Endothelial cell of umbilical vein (primary cell): ENCODE measurements at regions not wholly inside any gene's neighbourhood (a gene's known extent, or its start where the extent isn't known, plus 50 kb on each side); places are given as distances from the start of the nearest gene placed in this dataset.

ENCODE experiments used
- BruUV-seq: library from RNA; stranded (reverse); fragments of 400-500 nt; replicated peaks from 2 replicates; lab custom pipeline; 2021; lab: Mats Ljungman, UMichigan
- CTCF ChIA-PET: fragments of 300-600, 350-600 bp; sonication (Branson Sonifier 250); formaldehyde crosslinking; loops from one replicate; lab custom pipeline; 2021; ENCODE audit warnings: antibody characterized with exemption, inconsistent platforms; lab: Charles Lee
- POLR2A ChIA-PET: fragments of 300-600, 350-600 bp; sonication (Branson Sonifier 250); formaldehyde crosslinking; loops from one replicate; lab custom pipeline; 2021; ENCODE audit warnings: antibody characterized with exemption, inconsistent platforms; lab: Charles Lee
- DNase-seq: peaks from one replicate; pipeline ENCODE4 v3.0.0-alpha.2; 2011; ENCODE audit warnings: low read depth, low spot score
- FAIRE-seq: peaks from 2 replicates; lab custom pipeline; 2011; peaks lifted over from hg19 to GRCh38; lab: Jason Lieb, UNC
- H2AFZ ChIP-seq: 2 replicates; pipeline ENCODE4 v1.6.0; 2012; ENCODE audit warnings: low read depth, low read length, control low read depth, inconsistent platforms
- H3K27ac ChIP-seq: 2 replicates; pipeline ENCODE4 v1.5.1; 2011; ENCODE audit warnings: low read depth, mild to moderate bottlenecking, control low read depth, low read length, moderate library complexity; ENCODE audit not compliant: insufficient read depth
- H3K27me3 ChIP-seq, 2 experiments: 2 replicates each; pipeline versions ENCODE4 v1.6.0 to v1.6.1; 2011; ENCODE audit warnings: low read length in 2 of 2, mixed read lengths in 1 of 2; ENCODE audit not compliant: control insufficient read depth in 2 of 2, insufficient read depth in 2 of 2
- H3K36me3 ChIP-seq, 2 experiments: 2 replicates in 1 of 2; 3 replicates in 1 of 2; pipeline ENCODE4 v1.5.1; 2011; ENCODE audit warnings: low read length in 2 of 2, mild to moderate bottlenecking in 1 of 2, moderate library complexity in 1 of 2; ENCODE audit not compliant: control insufficient read depth in 2 of 2, insufficient read depth in 2 of 2; ENCODE audit errors: extremely low read depth in 1 of 2
- H3K4me1 ChIP-seq: 3 replicates; pipeline ENCODE4 v1.5.1; 2011; ENCODE audit warnings: mild to moderate bottlenecking, low read length; ENCODE audit not compliant: control insufficient read depth, insufficient read depth; ENCODE audit errors: extremely low read depth
- H3K4me2 ChIP-seq: 2 replicates; pipeline ENCODE4 v1.6.1; 2011; ENCODE audit warnings: low read length, control low read depth, mixed read lengths; ENCODE audit not compliant: insufficient read depth
- H3K4me3 ChIP-seq, 3 experiments: fragments of 200-600 bp in 1 of 3; sonication (generic), shearing (Covaris generic) in 1 of 3; replicated peaks in 1 of 3; 2 replicates each; pipeline ENCODE4 v1.5.1; 2011 to 2016; ENCODE audit warnings: control low read depth in 3 of 3, low read length in 3 of 3, mild to moderate bottlenecking in 2 of 3, inconsistent platforms in 1 of 3, low read depth in 1 of 3, moderate library complexity in 1 of 3; ENCODE audit not compliant: insufficient read depth in 1 of 3
- H3K79me2 ChIP-seq: 2 replicates; pipeline ENCODE4 v1.6.0; 2012; ENCODE audit warnings: low read length, inconsistent platforms; ENCODE audit not compliant: control insufficient read depth, insufficient read depth
- H3K9ac ChIP-seq: replicated peaks from 2 replicates; pipeline ENCODE3; 2011; ENCODE audit warnings: low read length, control low read depth; ENCODE audit not compliant: insufficient read depth; ENCODE audit errors: extremely low read depth
- H3K9me1 ChIP-seq: replicated peaks from 3 replicates; pipeline ENCODE4 v1.6.0; 2011; ENCODE audit warnings: mild to moderate bottlenecking, low read length; ENCODE audit not compliant: control insufficient read depth, insufficient read depth; ENCODE audit errors: extremely low read depth
- H3K9me3 ChIP-seq: replicated peaks from 2 replicates; pipeline ENCODE4 v1.5.1; 2012; ENCODE audit warnings: low read length, inconsistent platforms; ENCODE audit not compliant: control insufficient read depth, insufficient read depth
- H4K20me1 ChIP-seq: replicated peaks from 2 replicates; pipeline ENCODE3; 2011; ENCODE audit warnings: mild to moderate bottlenecking, low read length; ENCODE audit not compliant: control insufficient read depth, insufficient read depth; ENCODE audit errors: extremely low read depth
- CTCF ChIP-seq, 2 donors: IDR thresholded peaks; 1 replicate in 1 of 2; 2 replicates in 1 of 2; pipeline ENCODE4 v1.5.1; 2011; ENCODE audit warnings: low read length in 2 of 2, mild to moderate bottlenecking in 2 of 2, moderate library complexity in 2 of 2, control low read depth in 1 of 2, inconsistent platforms in 1 of 2, low read depth in 1 of 2; ENCODE audit not compliant: insufficient read depth in 1 of 2; ENCODE audit errors: extremely low read depth in 1 of 2
- EZH2 ChIP-seq: IDR thresholded peaks from 2 replicates; pipeline ENCODE4 v1.6.1; 2012; ENCODE audit warnings: borderline replicate concordance, low read depth, mild to moderate bottlenecking, moderate library complexity, low read length, inconsistent platforms; ENCODE audit not compliant: severe bottlenecking
- FOS ChIP-seq: IDR thresholded peaks from 2 replicates; pipeline ENCODE4 v1.6.1; 2011; ENCODE audit warnings: mild to moderate bottlenecking, low read length, moderate library complexity, borderline replicate concordance; ENCODE audit not compliant: insufficient read depth
- GATA2 ChIP-seq: IDR thresholded peaks from 2 replicates; pipeline ENCODE4 v1.7.0; 2011; ENCODE audit warnings: low read depth, mild to moderate bottlenecking, moderate library complexity, mixed read lengths, low read length; ENCODE audit not compliant: insufficient read length, insufficient read depth
- JUN ChIP-seq: IDR thresholded peaks from 2 replicates; pipeline ENCODE4 v1.6.1; 2011; ENCODE audit warnings: borderline replicate concordance, low read depth; ENCODE audit not compliant: insufficient read length, insufficient read depth
- MAX ChIP-seq: IDR thresholded peaks from 2 replicates; pipeline ENCODE4 v1.6.1; 2011; ENCODE audit not compliant: insufficient read depth, insufficient read length
- MYC ChIP-seq: IDR thresholded peaks from one replicate; pipeline ENCODE4 v1.6.1; 2011; ENCODE audit warnings: mild to moderate bottlenecking, low read depth, low read length
- POLR2A ChIP-seq: IDR thresholded peaks from 2 replicates; pipeline ENCODE4 v1.6.1; 2012; ENCODE audit warnings: low read depth, mild to moderate bottlenecking, control low read depth, low read length
- POLR2AphosphoS5 ChIP-seq: IDR thresholded peaks from 2 replicates; pipeline ENCODE4 v1.6.1; 2012; ENCODE audit warnings: low read depth, mild to moderate bottlenecking, control low read depth, low read length, moderate library complexity; ENCODE audit not compliant: insufficient read depth
- dilution Hi-C: fragments of 300-500 bp; cut with MboI; formaldehyde crosslinking; loops from one replicate; pipeline ENCODE4 v1.15.0; 2019; ENCODE audit warnings: low sequenced_read_pairs; ENCODE audit not compliant: extremely low pct_ligation_motif_present
- intact Hi-C: fragments of 100-400 bp; cut with micrococcal nuclease; formaldehyde crosslinking; loops from one replicate; pipeline ENCODE4 v1.10.0; 2022

- no peaks in the 10 kb centered on the region for H4K20me1 ChIP-seq
- intact Hi-C loops (no loop called here), dilution Hi-C loops (no loop called here)
- ChIA-PET POLR2A (no interaction called here), CTCF (no interaction called here)
- H2AFZ ChIP-seq = no peak overlapping the region
- H3K4me1 ChIP-seq = no peaks in the 10 kb centered on the region
- no peak overlapping the region for H3K4me3 ChIP-seq
- DNase-seq (no peak), FAIRE-seq (no peak)
- no peaks in the 10 kb centered on the region for H3K9me3 ChIP-seq
- no peaks in the 10 kb centered on the region for H3K79me2 ChIP-seq
- H3K4me2 ChIP-seq = no peak overlapping the region
- no peaks in the 10 kb centered on the region for H3K36me3 ChIP-seq
- no peak overlapping the region for H3K27ac ChIP-seq
- BruUV-seq = no TSS peak
- H3K9ac ChIP-seq = no peak overlapping the region
- no peaks in the 10 kb centered on the region for H3K27me3 ChIP-seq
- TF ChIP-seq JUN = no peak
- no peak for TF ChIP-seq CTCF (IDR thresholded peaks at IDR 0.05; ENCODE audit: extremely low read depth in 1 of 2, insufficient read depth in 1 of 2, low read depth in 1 of 2, low read length in 2 of 2)
- no peak for TF ChIP-seq MAX
- no peak for TF ChIP-seq MYC
- TF ChIP-seq FOS = no peak
- no peak for TF ChIP-seq EZH2
- no peak for TF ChIP-seq POLR2A
- TF ChIP-seq POLR2AphosphoS5 = no peak
- TF ChIP-seq GATA2 = no peak
- no peaks in the 10 kb centered on the region for H3K9me1 ChIP-seq
Measured at GRCh38 chr13:85266771-85267170, 532.4 kb downstream of the SLITRK6 start.
